NOMO-1 treated with dmso at 0.1 percent for 144 hours (cell line): ENCODE measurements at regions not wholly inside any gene's neighbourhood (a gene's known extent, or its start where the extent isn't known, plus 50 kb on each side); places are given as distances from the start of the nearest gene placed in this dataset.

Experiments
- DNase-seq: peaks from one replicate; lab custom pipeline; 2025; ENCODE audit not compliant: unreplicated experiment; lab: John Stamatoyannopoulos, UW

GRCh38 chr2:53450923-53451322 lies 316.7 kb upstream of the CHAC2 start:
- DNase-seq = no peak

GRCh38 chr2:53448591-53448990 lies 319.0 kb upstream of the CHAC2 start:
- no peak for DNase-seq

- no peak for DNase-seq
These were observed 319.5 kb upstream of the CHAC2 start for GRCh38 chr2:53448086-53448485.

- no peak for DNase-seq
These were observed 322.1 kb upstream of the CHAC2 start for GRCh38 chr2:53445383-53446070.

- no peak for DNase-seq
These were observed 324.8 kb upstream of the CHAC2 start for GRCh38 chr2:53442783-53443182.

DNA sequence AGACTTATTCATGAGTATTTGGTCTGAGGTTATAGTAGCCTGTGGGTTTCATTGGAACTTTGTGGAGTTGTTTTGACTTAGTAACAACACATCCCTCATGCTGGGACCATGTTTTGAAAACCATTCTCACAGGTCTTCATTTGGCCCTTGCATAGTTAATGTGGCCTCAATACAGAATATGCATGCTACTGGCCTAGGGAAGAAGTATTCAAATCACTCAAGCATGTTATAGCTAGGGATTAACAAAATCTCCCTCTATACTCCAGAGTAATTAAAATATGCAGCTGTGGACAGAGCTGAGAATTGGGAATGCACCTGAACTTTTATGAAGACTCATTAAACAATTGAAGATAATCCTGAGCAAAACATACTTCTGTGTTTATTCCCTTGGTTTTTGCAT lies 325.5 kb upstream of the CHAC2 start:
- no peak for DNase-seq

- DNase-seq = no peak
These were observed 328.9 kb upstream of the CHAC2 start for GRCh38 chr2:53438692-53439091.

DNA sequence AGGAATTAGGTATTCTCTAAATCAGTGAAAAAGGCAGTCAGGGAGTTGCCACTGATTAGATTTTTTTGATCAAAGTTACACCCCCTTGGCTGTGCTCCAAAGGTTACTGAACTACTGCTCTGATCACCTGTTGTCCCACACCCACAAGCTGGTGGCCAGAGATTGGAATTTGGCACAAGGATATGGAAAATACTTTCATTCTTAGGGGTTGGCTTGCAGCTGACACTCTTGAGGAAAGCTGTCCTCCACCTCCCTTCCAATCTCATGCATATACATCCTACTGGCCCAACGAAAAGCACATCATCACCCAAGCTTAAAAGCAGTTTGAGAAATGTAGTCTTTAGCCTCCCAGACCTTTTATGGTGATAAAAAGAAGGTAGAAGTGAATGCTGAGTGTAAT lies 329.5 kb upstream of the CHAC2 start:
- DNase-seq = no peak

DNA sequence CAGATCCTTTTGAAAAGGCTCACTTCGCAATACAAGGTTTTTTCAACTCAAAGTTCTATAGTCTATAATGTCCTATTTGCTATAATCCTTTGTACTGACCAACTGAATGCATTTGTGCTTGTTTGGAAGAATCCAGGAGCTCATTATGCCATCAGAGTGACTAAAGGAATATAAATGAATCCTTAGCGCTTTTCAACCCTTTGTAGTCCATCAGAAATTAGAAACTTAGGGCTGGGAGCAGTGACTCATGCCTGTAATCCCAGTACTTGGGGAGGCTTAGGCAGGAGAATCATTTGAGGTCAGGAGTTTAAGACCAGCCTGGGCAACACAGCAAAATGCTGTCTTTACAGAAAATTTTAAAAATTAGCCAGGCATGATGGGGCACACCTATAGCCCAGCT lies 330.2 kb upstream of the CHAC2 start:
- no peak for DNase-seq

GRCh38 chr2:53436882-53437281 lies 330.7 kb upstream of the CHAC2 start:
- no peak for DNase-seq

- no peak for DNase-seq
These were observed 332.0 kb upstream of the CHAC2 start for GRCh38 chr2:53435610-53436009.

DNA sequence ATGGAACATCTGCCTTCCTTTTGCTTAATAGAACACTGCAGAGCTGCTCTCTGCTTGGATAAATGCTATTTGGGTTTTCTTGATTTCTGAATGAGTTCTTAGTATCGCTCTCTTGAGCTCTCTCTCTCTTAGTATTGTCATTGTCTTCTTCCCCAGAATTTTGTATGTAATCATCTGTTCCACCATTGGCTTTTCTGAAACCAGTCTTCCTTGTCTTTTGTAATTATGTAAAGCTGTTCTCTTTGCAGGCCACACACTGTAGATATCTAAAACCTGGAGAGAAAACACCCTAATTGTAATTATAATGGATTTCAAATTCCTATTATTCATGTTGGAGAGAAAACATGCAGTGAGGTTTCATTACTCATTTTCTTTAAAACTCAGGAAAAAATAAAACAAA lies 333.1 kb upstream of the CHAC2 start:
- DNase-seq = no peak

- DNase-seq = no peak
These were observed 334.7 kb upstream of the CHAC2 start for GRCh38 chr2:53432936-53433335.

GRCh38 chr2:53429901-53430300 lies 337.7 kb upstream of the CHAC2 start:
- no peak for DNase-seq

DNA sequence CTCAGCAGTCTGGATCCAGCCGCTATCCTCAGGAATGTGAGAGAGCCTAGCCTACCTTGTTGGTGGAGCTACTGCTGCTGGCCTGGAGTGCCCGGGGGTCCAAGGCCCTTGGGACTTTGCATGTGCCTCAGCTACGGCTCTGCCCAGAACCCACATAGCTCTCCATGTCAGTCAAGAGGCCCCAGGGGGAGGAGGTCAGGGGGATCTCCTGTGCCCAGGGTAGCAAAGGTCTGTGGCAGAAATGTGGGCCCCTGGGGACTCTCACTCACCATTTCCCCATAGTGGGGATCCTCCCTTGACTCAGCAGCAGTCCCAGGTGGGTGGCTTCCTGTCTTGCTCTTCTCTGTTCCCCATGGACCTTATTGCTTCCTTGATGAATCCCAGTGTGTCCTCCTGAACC lies 342.7 kb upstream of the CHAC2 start:
- DNase-seq = no peak

- no peak for DNase-seq
These were observed 344.1 kb upstream of the CHAC2 start for GRCh38 chr2:53423465-53423864.

- DNase-seq = peak; percentile 0
These were observed 344.6 kb upstream of the CHAC2 start for GRCh38 chr2:53422979-53423378.

GRCh38 chr2:53417385-53417784 lies 350.2 kb upstream of the CHAC2 start:
- DNase-seq = no peak

- no peak for DNase-seq
These were observed 360.1 kb upstream of the CHAC2 start for GRCh38 chr2:53407363-53408080.

- no peak for DNase-seq
These were observed 363.7 kb upstream of the CHAC2 start for GRCh38 chr2:53403792-53404413.

DNA sequence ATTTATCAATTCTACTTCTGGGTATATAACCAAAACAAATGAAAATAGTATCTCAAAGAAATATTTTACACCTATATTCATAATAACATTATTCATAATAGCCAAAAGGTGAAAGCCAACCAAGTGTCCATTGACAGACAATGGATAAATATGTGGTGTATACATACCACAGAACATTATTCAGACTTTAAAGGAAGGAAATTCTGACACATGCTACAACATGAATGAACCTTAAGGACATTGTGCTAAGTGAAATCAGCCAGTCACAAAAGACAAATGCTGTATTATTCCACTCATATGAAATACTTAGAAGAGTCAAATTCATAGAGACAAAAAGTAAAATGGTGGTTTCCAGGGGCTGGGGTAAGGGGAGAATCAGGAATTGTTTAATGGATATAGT lies 370.5 kb upstream of the CHAC2 start:
- no peak for DNase-seq

GRCh38 chr2:53381271-53381670 lies 386.3 kb upstream of the CHAC2 start:
- no peak for DNase-seq
